ENCODE measurements at regions not wholly inside any gene's neighbourhood (a gene's known extent, or its start where the extent isn't known, plus 50 kb on each side); places are given as distances from the start of the nearest gene placed in this dataset.
"Not testable (repeated sequence)": the region's sequence is repeated elsewhere in the genome, so short reads cannot be mapped to it uniquely, and the experiment has no call there.

- not testable (repeated sequence) for TF ChIP-seq RAD21 (IDR thresholded peaks at IDR 0.05; ENCODE audit: low read length); FOXM1 (IDR thresholded peaks at IDR 0.05; ENCODE audit: low read depth); TEAD4 (IDR thresholded peaks at IDR 0.05; ENCODE audit: borderline replicate concordance, insufficient read depth)
These were observed 351.1 kb downstream of the ANAPC1 start for GRCh38 chr2:111532682-111533556.
